ACC112 (cell line): ENCODE measurements at regions not wholly inside any gene's neighbourhood (a gene's known extent, or its start where the extent isn't known, plus 50 kb on each side); places are given as distances from the start of the nearest gene placed in this dataset.

Source experiments
- H2AFZ ChIP-seq: fragments of 200-600 bp; sonication (generic); one replicate; pipeline ENCODE4 v1.6.0; 2017; ENCODE audit warnings: antibody characterized with exemption, low read length; ENCODE audit not compliant: unreplicated experiment
- H3K27ac ChIP-seq: fragments of 200-600 bp; sonication (generic); 2 replicates; pipeline ENCODE4 v1.5.1; 2014; ENCODE audit warnings: low read depth, mild to moderate bottlenecking, antibody characterized with exemption, low read length, moderate library complexity
- H3K27me3 ChIP-seq: fragments of 200-600 bp; sonication (generic); 2 replicates; pipeline ENCODE4 v1.6.1; 2014; ENCODE audit warnings: mild to moderate bottlenecking, antibody characterized with exemption, low read length, moderate library complexity, mixed read lengths; ENCODE audit not compliant: insufficient read depth
- H3K36me3 ChIP-seq: fragments of 200-600 bp; sonication (generic); 2 replicates; pipeline ENCODE4 v1.6.1; 2016; ENCODE audit warnings: mild to moderate bottlenecking, antibody characterized with exemption, low read length, moderate library complexity, mixed read lengths; ENCODE audit not compliant: insufficient read depth
- H3K4me1 ChIP-seq: fragments of 200-600 bp; sonication (generic); one replicate; pipeline ENCODE4 v1.6.1; 2016; ENCODE audit warnings: low read length, mixed read lengths; ENCODE audit not compliant: insufficient read depth, unreplicated experiment, control insufficient read depth
- H3K4me3 ChIP-seq: fragments of 200-600 bp; sonication (generic); 2 replicates; pipeline ENCODE4 v1.5.1; 2014; ENCODE audit warnings: mild to moderate bottlenecking, low read depth, low read length
- H3K79me2 ChIP-seq: fragments of 200-600 bp; sonication (generic); one replicate; pipeline ENCODE4 v1.6.0; 2016; ENCODE audit warnings: low read length; ENCODE audit not compliant: control insufficient read depth, unreplicated experiment, insufficient read depth

DNA sequence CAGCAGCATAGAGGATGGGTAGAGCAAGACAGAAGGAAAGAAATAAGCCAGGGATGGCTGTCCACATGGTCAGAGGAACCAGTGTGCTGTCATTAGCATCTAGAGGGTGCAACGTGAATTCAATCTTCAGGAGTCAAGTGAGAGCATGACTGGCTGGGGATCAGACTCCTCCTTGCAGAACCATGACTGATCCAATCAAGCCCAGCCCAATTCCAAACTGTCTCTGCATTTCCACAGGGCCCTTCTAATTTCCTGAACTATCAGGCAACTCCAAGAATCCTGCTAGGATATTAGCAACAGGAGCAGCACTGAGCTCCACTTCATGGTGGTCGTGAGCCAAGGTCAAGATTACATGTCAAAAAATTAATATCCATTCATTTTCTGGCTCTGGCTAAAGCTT, 166.8 kb upstream of the CAMK1G start:
- no peak overlapping the region for H3K27ac ChIP-seq
- no peaks in the 10 kb centered on the region for H3K27me3 ChIP-seq

DNA sequence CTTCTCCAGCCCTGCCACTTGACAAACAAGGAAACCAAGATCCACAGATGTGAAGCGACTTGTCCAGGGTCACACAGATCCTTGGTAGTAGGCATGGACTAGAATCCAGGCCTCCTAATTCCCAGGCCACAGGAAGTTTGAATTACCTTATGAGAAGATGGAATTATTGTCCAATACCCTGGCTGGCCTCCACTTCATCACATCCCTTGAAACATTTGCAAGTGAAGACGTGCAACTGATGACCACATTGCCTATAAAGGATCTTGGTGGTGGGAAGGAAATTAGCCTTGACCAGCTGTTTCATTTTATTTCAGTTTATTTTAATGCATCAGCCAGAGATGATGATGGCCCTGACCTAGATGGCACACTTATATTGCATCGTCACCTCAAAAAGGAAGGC, 165.8 kb upstream of the CAMK1G start:
- Histone ChIP-seq H3K4me1 (peaks cover under 1% of the 10 kb centered on the region), H3K27ac (no peak overlapping the region), H2AFZ (no peak overlapping the region), H3K27me3 (no peaks in the 10 kb centered on the region), H3K36me3 (no peaks in the 10 kb centered on the region), H3K4me3 (no peak overlapping the region), H3K79me2 (no peaks in the 10 kb centered on the region)

More for the DNA sequence above, 166.8 kb upstream of the CAMK1G start:
- Histone ChIP-seq H3K4me3 (no peak overlapping the region), H2AFZ (no peak overlapping the region), H3K79me2 (no peaks in the 10 kb centered on the region), H3K4me1 (peaks cover 11% of the 10 kb centered on the region), H3K36me3 (no peaks in the 10 kb centered on the region)

DNA sequence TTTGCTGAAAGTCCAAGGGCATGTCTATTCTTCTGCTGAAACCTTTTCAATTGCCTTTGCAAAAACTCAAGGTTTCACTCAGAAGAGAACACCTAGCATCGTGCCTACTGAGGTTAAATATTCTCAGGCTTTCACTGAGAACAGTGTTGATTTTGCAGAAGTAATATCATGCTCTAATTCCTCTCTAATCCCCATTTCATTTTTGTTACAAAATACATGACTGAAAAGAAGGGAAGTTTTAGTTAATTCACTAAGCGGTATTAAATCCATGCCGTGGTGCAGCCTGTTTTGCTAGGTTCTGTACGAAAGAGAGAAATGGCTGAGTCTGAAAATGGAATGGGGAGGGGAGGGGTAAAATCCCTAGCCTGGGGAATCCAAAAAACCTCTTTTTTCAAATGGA, 163.2 kb upstream of the CAMK1G start:
- H2AFZ ChIP-seq = no peak overlapping the region
- H3K27ac ChIP-seq = no peak overlapping the region
- H3K27me3 ChIP-seq = no peaks in the 10 kb centered on the region
- no peaks in the 10 kb centered on the region for H3K36me3 ChIP-seq
- H3K4me3 ChIP-seq = no peak overlapping the region
- H3K79me2 ChIP-seq = no peaks in the 10 kb centered on the region
- H3K4me1 ChIP-seq = no peaks in the 10 kb centered on the region

DNA sequence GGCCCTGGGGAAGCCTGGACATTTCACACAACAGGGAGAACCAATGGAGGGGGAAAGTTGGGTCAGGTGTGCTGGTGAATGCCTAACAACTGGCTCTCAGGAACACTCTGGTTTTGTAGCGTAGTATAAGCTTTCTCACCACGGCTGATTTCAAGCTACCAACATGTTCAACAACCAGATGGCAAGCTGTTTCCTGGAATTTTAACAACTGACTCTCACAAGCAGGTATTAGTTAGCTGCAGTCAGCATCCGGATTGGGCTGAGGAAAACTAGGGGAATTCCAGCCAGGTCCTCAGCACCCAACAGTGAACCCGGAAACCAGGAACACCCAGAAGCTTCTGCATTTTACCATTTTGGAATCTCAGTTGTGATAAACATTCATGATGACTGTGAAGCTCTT, 162.3 kb upstream of the CAMK1G start:
- H3K27ac ChIP-seq = no peak overlapping the region
- H3K27me3 ChIP-seq = no peaks in the 10 kb centered on the region
- no peaks in the 10 kb centered on the region for H3K79me2 ChIP-seq
- H3K4me1 ChIP-seq = no peaks in the 10 kb centered on the region
- no peak overlapping the region for H2AFZ ChIP-seq
- H3K4me3 ChIP-seq = no peak overlapping the region
- H3K36me3 ChIP-seq = no peaks in the 10 kb centered on the region

DNA sequence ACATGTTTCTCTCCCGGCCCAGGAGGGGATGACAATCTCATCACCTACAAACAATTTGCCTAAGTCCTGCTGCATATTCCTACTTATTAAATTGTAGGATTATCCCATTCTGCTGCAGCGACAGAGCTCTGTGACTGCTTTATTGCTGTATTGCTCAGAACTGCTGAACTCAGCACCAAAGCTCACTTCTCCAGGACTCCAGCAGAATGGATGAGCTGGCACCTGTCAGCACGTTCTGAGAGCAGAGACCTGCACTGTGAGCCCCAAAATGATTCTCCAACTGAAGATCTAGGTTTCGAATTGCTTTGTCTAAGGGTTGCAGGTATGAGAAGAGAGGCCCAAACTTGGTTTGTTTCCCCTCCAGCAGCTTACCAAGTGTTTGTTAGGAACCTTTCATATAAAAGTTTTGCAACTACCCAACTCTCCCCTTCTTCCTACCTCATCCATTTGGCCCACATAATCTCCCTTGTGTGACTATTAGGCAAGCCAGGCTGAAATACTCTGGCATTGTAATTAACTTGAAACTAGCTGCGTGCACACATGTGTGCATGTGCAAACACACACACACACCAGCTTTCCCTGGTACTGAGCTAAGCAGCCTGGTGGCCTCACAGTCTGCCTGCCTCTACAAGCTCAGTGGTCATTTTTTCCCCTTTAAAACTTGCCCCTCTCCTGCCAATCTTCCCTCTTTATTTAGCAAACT, 161.4 kb upstream of the CAMK1G start:
- Histone ChIP-seq H3K27me3 (no peaks in the 10 kb centered on the region), H3K36me3 (no peaks in the 10 kb centered on the region), H2AFZ (no peak overlapping the region), H3K27ac (no peak overlapping the region), H3K79me2 (no peaks in the 10 kb centered on the region), H3K4me3 (no peak overlapping the region), H3K4me1 (no peaks in the 10 kb centered on the region)

DNA sequence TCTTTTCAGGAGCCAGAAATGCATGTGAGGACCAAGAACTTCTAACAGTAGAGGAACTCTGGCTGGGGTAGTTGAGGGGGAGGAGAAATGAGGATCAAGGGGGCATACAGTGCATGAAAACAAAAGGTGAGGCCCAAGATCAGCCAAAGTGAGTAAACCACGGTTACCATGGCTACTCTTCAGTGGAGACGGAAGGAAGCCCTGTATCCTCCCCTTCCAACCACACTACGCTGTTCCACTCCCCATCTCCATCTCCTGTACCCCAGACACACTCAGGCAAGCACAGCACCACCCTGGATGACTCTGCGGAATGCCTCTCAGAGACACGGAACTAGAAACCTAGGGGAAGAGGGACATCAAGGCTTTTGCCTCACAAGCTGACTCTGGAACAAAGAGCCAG, 157.6 kb upstream of the CAMK1G start:
- no peaks in the 10 kb centered on the region for H3K4me1 ChIP-seq
- no peak overlapping the region for H3K27ac ChIP-seq
- no peaks in the 10 kb centered on the region for H3K27me3 ChIP-seq
- no peaks in the 10 kb centered on the region for H3K36me3 ChIP-seq
- no peak overlapping the region for H2AFZ ChIP-seq
- H3K79me2 ChIP-seq = no peaks in the 10 kb centered on the region
- no peak overlapping the region for H3K4me3 ChIP-seq

DNA sequence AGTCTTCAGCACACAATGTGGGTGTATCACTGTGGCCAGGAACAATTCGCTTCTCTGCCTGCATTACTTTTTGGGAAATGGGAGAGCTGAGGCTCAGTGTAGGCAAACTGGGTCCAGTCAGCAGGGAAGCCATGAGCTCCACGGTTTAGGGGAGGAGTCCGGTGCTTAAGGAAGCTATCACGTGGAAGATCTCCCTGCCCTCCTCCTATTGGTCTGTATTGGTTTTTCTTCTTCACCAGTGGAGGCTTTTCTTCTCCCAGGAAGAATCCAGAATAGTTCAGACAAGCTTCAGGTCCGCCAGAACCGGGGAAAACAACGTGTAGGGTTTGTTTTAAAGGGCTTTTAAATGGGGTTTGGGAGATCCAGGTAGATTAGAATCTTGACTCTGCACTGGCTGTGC, 156.2 kb upstream of the CAMK1G start:
- Histone ChIP-seq H3K36me3 (no peaks in the 10 kb centered on the region), H3K27me3 (no peaks in the 10 kb centered on the region), H3K27ac (no peak overlapping the region), H3K79me2 (no peaks in the 10 kb centered on the region), H3K4me1 (no peaks in the 10 kb centered on the region), H3K4me3 (no peak overlapping the region), H2AFZ (no peak overlapping the region)

DNA sequence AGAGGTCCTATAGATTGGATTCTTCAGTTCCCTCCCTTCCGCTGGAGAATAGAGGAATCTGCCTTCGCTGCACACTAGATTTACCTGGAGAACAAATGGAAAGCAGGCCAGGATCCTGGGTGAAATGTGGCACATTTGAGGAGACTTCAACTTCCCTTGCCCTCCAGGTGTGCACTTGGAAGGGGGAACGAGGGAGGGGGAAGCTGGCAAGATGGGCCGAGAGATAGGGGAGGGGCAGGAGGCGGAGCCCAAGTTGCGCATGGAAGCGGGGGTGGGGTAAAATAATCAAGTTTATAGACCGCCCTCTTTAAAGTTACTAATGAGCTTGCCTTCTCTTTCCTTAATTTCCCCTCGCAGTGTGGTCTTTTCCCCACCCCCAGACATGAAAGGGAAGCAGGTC, 155.7 kb upstream of the CAMK1G start:
- no peaks in the 10 kb centered on the region for H3K27me3 ChIP-seq
- no peaks in the 10 kb centered on the region for H3K4me1 ChIP-seq
- no peak overlapping the region for H3K4me3 ChIP-seq
- no peak overlapping the region for H3K27ac ChIP-seq
- H2AFZ ChIP-seq = no peak overlapping the region
- no peaks in the 10 kb centered on the region for H3K36me3 ChIP-seq
- H3K79me2 ChIP-seq = no peaks in the 10 kb centered on the region

DNA sequence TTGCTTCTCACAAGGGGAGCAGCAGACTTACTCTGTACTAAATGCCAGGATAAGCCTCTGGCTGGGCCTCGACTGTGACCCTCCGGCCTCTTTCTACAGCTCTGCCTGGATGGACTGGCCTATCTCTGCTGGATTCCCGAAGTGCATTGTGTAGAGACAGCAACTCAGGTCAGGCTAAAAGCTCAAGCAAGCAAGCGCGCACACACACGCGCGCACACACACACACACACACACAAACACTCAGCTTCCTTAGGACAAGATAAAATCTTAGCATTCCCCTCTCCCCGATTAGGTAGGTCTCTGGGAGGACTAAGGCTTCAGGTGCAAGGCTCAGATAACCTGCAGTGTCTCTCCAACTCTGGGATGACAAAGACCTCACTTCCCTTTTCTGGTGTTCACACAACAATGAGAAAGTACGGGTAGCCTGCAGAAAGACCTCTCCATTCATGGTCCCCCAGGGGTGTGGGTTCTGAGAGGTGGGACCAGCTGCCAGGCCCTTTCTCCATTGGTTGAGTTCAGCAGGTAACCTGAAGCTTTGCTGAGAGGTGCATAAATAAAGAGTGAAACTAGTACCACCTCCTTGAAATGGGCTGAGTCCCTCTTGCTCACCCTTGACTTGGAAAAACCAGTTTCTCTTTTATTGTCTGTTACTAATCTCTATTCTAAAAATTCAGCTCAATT, 155.1 kb upstream of the CAMK1G start:
- Histone ChIP-seq H3K36me3 (no peaks in the 10 kb centered on the region), H2AFZ (no peak overlapping the region), H3K4me1 (no peaks in the 10 kb centered on the region), H3K79me2 (no peaks in the 10 kb centered on the region), H3K27me3 (no peaks in the 10 kb centered on the region), H3K4me3 (no peak overlapping the region), H3K27ac (no peak overlapping the region)

DNA sequence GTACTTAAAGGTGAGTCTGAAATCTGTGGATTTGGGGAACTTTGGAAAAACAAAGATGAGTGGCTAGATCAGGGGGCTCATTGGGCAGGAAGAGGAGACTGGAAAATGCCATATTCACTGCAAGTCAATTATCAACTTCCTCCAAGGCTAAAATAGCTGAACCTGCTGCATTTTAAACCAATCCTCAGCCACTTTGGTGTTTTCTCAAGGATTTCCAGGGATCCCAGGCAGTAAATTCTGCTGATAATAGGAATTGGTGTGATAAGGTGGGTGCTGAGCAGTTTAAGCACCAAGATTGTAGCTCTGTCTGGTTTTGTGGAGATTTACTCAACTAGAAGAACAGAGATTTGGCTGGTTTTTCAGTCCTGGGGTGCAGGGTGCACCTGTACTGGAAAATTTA, 153.9 kb upstream of the CAMK1G start:
- Histone ChIP-seq H3K4me1 (peaks cover 11% of the 10 kb centered on the region), H3K4me3 (no peak overlapping the region), H3K27me3 (no peaks in the 10 kb centered on the region), H3K36me3 (no peaks in the 10 kb centered on the region), H3K79me2 (no peaks in the 10 kb centered on the region), H3K27ac (no peak overlapping the region), H2AFZ (no peak overlapping the region)

DNA sequence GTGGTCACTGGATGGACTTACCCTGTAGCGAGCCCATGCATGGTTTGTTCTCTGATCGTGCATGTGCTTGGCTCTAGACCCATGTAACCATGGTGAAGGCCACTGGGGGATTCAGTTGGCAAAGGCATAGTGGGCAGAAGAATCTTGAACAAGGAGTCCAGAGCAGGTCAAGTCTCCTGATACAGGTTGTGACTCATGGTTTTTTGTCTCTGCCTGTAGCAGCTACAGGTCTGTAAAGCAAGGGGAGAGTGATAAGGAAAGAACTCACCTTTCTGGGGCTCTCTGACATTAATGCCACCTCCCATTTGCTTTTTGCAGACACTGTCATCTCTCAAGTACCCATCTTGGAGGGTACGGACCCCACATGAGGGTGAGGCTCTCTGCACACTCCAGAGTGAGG, 153.4 kb upstream of the CAMK1G start:
- Histone ChIP-seq H3K79me2 (no peaks in the 10 kb centered on the region), H3K27ac (no peak overlapping the region), H2AFZ (no peak overlapping the region), H3K27me3 (no peaks in the 10 kb centered on the region), H3K4me3 (no peak overlapping the region), H3K36me3 (no peaks in the 10 kb centered on the region), H3K4me1 (peaks cover 16% of the 10 kb centered on the region)
